ENCODE measurements at regions not wholly inside any gene's neighbourhood (a gene's known extent, or its start where the extent isn't known, plus 50 kb on each side); places are given as distances from the start of the nearest gene placed in this dataset.

GRCh38 chrX:87005183-87005582 lies 512.4 kb upstream of the KLHL4 start:
- no TSS peak for BruUV-seq (replicated peaks)
- POLR2A ChIA-PET: no interaction called here

More at GRCh38 chrX:87005183-87005582, 512.4 kb upstream of the KLHL4 start:
- intact Hi-C loops (cut with micrococcal nuclease; ENCODE audit: unreplicated experiment) (no loop called here), in situ Hi-C loops (cut with MboI) (no loop called here)
- H3K4me3 ChIP-seq: no peak overlapping the region
- no peaks in the 10 kb centered on the region for H3K9me3 ChIP-seq (replicated peaks; ENCODE audit: control insufficient read depth, insufficient read depth, low read length)
- DNase-seq (ENCODE audit: low read depth, low spot score): no peak
- no peak overlapping the region for H3K9ac ChIP-seq (ENCODE audit: control insufficient read depth, insufficient read depth, low read length)
- ChIA-PET SMC1A (ENCODE audit: uncharacterized antibody, unreplicated experiment) (interaction anchor here (0.5 kb wide), 1 partner anchor 65 kb away, joined by 3 read pairs; no protein-coding TSS in a partner anchor), CTCF (no interaction called here), RAD21 (ENCODE audit: unreplicated experiment) (no interaction called here)
- ATAC-seq: no peak
- WGBS (ENCODE audit: insufficient coverage, insufficient replicate concordance, low lambda C conversion rate, missing lambda C conversion rate): 28% methylated on average over 3 of the region's 3 CpGs
- H3K4me1 ChIP-seq (ENCODE audit: control insufficient read depth, insufficient read depth, low read length): no peaks in the 10 kb centered on the region
- TF ChIP-seq PRDM15 (CRISPR knock-in tag; IDR thresholded peaks at IDR 0.05) (no peak), ELK1 (IDR thresholded peaks at IDR 0.05; ENCODE audit: low read depth, low read length) (no peak), RELB (IDR thresholded peaks at IDR 0.05; ENCODE audit: low read depth) (no peak), SMAD1 (IDR thresholded peaks at IDR 0.05; ENCODE audit: low read depth, partially characterized antibody) (no peak), NR2C1 (IDR thresholded peaks at IDR 0.05) (no peak), ZNF207 (IDR thresholded peaks at IDR 0.05; ENCODE audit: borderline replicate concordance) (no peak)
- H3K79me2 ChIP-seq (ENCODE audit: control insufficient read depth, insufficient read depth, low read length): no peaks in the 10 kb centered on the region
- no peak overlapping the region for H3K27ac ChIP-seq (ENCODE audit: control insufficient read depth, insufficient read depth)
- H4K20me1 ChIP-seq (ENCODE audit: control insufficient read depth, insufficient read depth): no peaks in the 10 kb centered on the region
- no peak overlapping the region for H3K4me2 ChIP-seq (ENCODE audit: control insufficient read depth, insufficient read depth)
- H3K27me3 ChIP-seq (replicated peaks in 1 of 2; ENCODE audit: control insufficient read depth in 2 of 2, insufficient read depth in 2 of 2, low read length in 1 of 2): no peaks in the 10 kb centered on the region
- FAIRE-seq: no peak
- no peak overlapping the region for H2AFZ ChIP-seq (ENCODE audit: control insufficient read depth, low read depth, low read length)
- no peaks in the 10 kb centered on the region for H3K36me3 ChIP-seq (ENCODE audit: control insufficient read depth in 2 of 2, insufficient read depth in 2 of 2, low read length in 1 of 2)
